ENCODE measurements at regions not wholly inside any gene's neighbourhood (a gene's known extent, or its start where the extent isn't known, plus 50 kb on each side); places are given as distances from the start of the nearest gene placed in this dataset.

DNA sequence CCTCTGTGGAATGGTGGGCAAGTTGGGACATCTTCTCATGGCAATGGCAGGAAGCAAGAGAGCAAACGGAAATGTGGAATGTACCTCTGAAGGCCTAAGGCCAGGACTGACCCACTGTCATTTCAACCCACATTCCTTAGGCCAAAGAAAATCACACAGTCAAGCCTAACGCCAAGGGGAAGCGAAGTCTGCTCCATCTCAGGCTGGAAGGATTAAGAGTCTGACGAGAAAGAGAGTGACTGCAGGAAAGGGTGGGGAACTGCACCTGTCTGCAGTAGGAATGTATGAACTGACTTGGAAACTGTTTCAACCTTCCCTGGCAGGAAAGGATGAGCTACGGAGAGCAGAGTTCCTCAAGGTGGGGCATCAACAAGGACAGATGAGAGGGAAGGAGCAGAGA is 90.2 kb upstream of the TAS2R1 start:
- no peak for DNase-seq

DNA sequence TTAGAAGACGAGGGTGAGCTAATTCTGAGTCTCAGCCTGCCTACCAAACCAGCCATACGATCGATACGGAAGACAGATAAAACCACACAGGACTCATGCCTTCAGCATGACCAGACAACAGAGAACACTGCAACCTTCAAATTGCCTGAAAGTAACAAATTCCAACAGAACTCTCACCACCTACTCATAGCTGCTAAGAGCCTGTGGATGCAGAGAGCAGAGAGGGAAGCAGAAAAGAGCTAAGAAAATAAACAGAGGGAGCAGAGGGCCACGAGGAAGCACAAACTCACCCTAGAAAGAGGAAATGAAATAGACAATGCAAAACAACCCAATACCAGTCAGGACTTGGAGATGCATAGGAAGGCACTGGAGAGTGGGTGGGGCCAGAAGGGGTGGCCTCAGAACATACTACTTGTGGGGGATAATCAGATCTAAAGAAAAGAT is 86.7 kb upstream of the TAS2R1 start:
- no peak for DNase-seq

DNA sequence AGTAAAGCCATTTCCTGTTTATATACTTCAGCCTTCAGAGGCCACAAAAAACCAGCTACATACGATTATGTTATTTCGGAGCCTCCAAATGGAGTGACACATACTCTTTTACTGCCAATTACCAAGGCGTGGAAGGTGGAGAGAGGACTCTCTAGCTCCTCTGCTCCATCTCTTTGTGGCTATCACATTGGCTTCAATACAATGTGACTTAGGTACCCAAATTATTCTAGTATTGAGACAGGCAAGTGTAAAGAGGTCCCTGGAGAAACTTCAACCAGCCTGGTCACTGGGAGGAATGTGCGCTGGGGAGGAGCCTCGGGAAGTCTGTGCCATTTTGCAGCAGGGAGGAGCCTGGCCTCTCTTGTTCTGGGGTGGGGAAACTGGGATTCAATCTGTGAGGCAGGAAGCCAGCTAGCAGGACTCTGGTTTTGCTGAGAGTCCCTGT is 85.8 kb upstream of the TAS2R1 start:
- no peak for DNase-seq

DNA sequence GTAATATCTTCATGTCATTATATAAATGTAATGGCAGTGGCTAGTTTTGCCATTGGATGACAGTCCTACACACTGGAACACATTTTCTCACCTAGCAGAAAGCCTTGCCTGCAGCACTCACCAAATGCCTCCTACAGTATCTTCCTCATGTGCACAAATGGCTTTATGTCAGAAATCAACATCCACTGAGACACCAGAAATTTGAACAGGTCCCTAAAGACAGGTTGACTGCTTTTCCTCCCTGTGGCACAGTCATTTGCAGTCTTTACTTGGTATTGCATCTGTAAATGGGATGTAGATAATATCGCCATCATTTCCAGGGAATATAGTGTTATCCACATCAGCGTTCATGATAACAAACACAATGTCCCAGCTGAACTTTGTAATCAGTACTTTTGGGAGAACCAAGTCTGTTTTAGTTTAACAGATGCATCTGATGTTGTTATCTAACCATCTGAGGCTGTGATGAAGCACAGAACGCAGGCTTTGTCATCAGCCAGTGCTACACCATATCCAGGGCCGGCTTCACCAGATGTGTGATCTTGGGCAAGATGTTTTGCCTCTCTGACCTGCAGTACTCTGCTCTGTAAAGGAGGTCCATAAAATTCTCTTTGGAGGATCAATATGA is 83.9 kb upstream of the TAS2R1 start:
- DNase-seq: no peak

DNA sequence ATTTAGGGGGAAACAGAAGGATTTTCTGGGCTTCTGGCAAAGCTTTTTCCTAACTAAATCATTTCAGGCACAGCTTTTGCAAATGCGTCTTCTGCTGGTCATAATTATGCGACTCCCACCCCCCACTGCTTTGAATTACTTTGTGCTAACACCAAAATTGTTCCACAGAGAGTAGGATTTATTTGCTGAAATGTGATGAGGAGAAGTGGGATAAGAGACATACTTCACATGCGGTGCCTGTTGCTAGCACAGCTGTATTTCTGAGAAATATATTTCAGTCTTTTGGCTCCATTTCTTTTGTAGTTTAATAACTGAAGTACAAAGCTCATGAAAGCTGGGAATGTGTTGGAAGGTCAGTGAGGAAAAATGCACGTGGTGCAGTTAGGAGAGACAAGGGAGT is 83.2 kb upstream of the TAS2R1 start:
- no peak for DNase-seq

DNA sequence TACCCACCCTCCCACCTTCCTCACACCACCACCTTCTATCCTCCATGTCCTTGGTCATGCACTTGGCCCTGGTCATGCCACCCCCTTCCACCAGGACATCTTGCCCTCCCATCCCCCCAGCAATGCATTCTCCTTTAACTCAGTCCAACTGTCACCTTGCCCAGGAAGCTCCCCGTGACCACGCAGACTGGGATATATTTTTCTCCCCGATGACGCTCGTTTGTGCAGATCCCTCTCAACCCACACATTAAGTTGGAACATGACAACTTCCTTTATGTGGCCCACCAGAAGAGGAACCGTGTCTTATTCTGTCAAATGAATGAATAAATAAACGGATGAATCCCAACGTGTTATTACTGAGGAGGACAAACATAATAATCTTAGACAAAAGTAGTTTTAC is 82.8 kb upstream of the TAS2R1 start:
- DNase-seq: no peak

DNA sequence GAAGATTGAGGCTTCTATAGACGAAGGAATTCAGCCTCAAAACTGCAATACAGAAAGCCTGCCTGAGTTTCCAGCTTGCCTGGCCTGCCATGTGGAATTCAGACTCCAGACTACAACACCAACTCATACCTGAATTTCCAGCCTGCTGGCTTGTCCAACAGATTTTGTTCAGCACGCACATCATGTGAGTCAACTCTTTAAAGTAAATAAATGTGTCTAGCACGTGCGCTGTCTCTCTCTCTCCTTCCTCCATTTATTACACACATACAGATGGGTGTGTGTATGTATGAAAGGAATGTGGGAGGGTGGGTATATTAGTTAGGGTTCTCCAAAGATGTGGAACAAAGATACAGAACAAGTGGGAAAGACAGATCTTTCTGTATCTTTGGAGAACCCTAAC is 82.4 kb upstream of the TAS2R1 start:
- DNase-seq: no peak

DNA sequence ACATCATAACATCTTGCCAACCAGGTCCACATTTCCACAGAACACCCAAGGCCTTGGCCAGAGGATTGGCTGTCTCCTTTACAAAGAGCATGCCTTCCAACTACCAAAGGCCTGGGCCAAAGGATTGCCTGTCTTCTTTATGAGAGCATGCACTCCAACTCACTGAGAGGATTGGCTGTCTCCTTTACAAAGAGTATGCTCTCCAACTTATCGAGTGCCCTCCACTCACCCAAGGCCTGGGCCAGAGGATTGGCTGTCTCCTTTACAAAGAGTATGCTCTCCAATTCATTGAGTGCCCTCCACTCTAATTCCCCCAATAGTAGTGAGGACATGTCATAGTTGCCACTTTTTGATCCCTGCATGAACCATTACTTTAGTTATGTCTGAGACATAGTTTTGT is 79.9 kb upstream of the TAS2R1 start:
- DNase-seq: no peak

DNA sequence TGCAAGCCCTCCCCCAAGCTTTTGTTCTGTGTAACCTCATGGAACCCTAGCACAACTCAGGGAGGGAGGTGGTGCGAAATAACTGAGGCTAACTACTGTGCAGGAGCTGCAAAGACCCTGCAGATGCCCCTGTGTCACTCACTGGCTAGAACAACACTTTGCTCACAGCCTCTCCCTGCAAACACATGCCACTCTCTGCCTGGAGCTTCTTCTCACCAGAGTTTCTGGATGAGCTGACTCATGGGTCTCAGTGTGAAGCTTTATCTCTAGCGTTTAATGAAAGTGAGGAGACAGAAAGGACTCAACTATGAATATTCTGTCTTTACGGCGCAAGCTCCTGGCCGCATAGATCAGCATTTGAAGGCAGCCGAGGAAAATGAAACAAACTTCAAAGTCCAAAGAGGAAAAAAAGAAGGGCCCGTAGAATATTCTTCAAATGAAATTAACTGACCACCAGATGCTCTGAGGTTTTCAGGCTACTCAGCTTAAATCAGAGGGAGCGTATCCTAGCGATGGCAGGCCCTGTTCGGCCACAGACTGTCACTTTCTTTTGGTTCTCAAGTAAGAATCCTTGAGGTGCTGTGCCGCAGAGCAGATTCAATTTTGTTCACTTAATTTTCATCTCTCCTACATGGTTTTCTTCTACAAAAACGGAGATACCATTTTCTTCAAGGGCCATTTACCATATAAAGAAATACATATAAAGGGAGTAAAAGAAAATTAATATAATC is 77.7 kb upstream of the TAS2R1 start:
- DNase-seq: no peak

DNA sequence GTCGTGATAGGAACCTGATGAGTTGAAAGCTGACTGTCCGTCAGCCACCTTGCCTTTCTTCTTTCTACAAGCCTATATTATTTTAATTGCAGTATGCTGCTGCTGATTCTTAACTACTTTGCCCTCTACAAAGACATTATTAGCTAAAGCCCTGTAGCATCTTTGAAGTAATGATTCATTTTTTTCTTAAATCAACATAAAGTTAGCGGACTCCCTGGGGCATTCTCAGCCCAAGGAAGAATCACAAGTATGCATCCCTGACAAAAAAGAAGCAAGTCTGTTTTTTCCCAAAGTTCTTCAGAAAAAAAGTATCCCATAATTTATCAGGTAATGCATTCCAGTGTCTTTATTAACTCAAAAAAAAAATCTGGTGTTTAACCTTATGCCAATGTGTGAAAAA is 69.5 kb upstream of the TAS2R1 start:
- DNase-seq: no peak

DNA sequence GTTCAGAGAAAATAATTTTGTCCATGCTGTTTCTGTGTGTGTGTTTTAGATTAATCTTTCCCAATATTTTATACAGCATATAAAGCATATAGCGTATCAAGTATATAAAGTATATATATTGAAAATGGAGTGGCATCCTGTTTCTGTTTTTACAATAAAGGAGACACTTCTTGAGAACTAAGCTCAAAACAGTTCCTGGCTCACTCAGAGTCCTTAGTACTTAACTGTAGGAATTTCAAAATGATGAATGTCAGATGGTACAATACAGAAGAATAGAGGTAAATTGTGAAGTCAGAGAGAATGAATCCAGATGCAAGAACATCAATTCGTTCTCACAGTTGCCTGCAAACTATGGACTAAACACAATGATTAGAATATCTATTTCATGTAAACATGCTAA is 68.7 kb upstream of the TAS2R1 start:
- DNase-seq: no peak

DNA sequence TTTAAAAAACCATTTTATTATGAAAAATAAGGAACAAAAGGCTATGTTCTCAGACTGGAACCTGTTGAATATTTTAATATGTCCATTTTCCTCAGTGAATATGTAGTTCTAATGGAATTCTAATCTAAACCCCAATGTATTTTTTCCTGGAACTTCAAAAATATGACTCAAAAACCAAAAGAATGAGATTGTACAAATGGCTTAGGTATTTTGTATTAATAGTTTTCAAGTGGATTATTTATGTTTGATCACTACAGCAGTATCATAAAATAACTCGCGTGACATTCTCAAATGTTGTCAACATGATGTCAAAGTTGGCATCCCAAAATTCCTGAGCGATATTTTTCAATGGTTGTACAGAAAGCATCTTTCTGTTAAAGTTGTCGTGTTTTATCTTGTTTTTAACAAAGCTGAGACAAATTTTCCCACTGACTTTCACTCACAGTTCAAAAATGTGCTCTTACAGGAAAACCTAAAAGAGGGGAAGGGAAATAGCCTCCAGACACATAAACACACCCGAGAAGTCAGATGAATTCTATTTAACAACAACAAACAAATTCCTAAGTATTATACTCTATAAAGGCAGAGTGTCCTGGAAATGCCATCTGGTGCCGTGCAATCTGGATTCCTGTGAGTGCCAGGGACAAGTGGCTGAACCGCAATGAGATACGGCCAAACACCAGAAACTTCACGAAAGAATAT is 68.1 kb upstream of the TAS2R1 start:
- DNase-seq: no peak

DNA sequence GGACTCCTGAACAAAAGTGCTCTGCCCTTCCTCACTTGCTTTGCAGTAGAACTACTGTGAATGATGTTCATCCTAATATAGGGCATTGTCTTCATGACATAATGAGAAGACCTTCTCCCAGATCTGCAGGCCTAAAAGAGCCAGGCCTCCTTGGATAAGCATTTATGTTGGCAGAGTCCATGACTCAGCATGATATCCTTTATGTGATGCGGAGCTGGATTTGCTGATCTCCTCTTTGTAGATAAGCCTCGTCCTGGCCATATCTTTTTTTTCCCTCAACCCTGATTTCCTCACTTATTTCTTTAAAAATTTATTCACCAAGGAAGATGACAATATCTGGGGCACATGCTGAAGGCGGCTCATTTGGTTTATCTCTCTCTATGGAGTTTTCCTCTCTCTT is 62.4 kb upstream of the TAS2R1 start:
- no peak for DNase-seq

DNA sequence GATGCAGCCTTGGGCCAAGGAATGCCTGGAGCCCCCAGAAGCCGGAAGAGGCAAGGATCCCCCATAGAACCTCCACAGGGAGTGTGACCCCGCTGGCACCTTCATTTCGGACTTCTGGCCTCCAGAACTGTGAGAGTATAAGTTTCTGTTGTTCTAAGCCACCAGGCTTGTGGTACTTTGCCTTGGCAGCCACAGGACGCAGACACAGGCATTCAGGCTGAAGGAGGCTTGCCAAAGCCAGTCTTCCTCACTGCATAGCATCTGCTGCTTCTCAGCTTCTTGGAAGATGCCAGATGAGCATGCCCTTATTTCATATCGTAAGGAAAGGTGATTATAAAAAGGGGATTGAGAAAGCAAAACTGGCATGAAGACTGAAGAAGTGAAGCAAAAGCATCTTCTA is 61.1 kb upstream of the TAS2R1 start:
- no peak for DNase-seq

DNA sequence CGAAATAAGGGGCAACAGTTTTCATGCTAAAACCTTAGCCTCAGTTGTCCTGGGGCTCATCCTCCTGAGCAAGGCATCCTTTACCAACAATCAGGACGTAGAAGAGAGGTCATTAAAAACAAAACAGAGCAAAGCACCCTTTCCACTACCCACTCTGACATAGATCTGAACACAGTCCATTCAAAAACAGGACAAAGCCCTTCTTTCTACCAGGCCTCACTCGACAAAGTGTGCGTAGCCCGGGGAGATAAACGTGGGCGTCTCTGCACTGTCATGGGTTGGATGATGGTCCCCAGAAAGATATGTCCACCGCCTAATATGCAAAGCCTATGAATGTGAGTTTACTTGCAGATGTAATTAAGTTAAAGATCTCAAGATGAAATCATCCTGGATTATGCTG is 60.6 kb upstream of the TAS2R1 start:
- no peak for DNase-seq

DNA sequence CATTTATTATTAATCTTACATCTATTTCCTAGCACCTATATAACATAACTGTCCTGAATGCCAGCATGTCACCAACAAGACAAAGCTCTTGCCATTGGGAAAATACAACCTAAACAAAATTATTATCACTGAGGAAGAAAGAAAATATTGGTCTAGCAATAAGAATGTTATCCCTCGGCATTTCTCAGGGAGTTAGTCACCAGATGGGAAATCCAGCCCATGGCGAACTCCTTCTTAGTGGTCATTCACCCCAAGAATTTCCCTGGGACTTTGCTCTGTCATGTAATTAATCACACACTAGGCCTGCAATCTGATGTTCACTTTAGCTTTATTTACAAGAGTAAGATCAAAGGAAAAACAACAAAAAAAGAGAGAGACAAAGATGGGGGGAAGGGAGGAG is 56.1 kb upstream of the TAS2R1 start:
- DNase-seq: no peak

DNA sequence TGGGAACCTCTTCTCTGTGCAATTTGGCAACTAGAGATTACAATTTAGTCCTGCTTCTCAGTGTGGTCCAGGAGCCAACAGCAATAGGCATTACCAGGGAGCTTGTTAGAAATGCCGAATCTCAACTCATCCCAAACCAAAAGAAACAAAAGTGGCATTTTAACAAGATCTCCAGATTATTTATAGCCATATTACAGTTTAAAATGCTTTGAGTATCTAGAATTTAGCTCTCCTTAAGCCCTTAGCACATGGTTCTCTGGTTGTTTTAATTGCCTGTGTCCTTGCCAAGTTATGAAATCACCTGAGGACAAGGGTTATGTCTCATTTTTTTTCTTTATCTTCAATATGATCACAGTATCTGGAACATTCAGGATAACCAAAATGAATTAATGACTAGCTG is 51.6 kb upstream of the TAS2R1 start:
- DNase-seq: no peak
